ENCODE measurements at regions not wholly inside any gene's neighbourhood (a gene's known extent, or its start where the extent isn't known, plus 50 kb on each side); places are given as distances from the start of the nearest gene placed in this dataset.
A peak's percentile ranks its signal among the peaks of the same experiment; 100 is the strongest.

- DNase-seq (ENCODE audit: low read depth): no peak
- H3K4me3 ChIP-seq (ENCODE audit: low read depth, low read length): no peak overlapping the region
- no peak for TF ChIP-seq CTCF (conservative IDR thresholded peaks at IDR 0.05; ENCODE audit: low read depth, low read length)
Measured at GRCh38 chr7:109963741-109964140, 1127.2 kb upstream of the LRRN3 start.

GRCh38 chr7:109964780-109965179, 1126.1 kb upstream of the LRRN3 start:
- no peak for TF ChIP-seq CTCF (conservative IDR thresholded peaks at IDR 0.05; ENCODE audit: low read depth, low read length)
- no peak for DNase-seq (ENCODE audit: low read depth)
- H3K4me3 ChIP-seq (ENCODE audit: low read depth, low read length): no peak overlapping the region

GRCh38 chr7:109967406-109967805, 1123.5 kb upstream of the LRRN3 start:
- no peak overlapping the region for H3K4me3 ChIP-seq (ENCODE audit: low read depth, low read length)
- no peak for DNase-seq (ENCODE audit: low read depth)
- no peak for TF ChIP-seq CTCF (conservative IDR thresholded peaks at IDR 0.05; ENCODE audit: low read depth, low read length)

- H3K4me3 ChIP-seq (ENCODE audit: low read depth, low read length): no peak overlapping the region
- DNase-seq (ENCODE audit: low read depth): no peak
- TF ChIP-seq CTCF (conservative IDR thresholded peaks at IDR 0.05; ENCODE audit: low read depth, low read length): no peak
Measured at GRCh38 chr7:109983618-109984017, 1107.3 kb upstream of the LRRN3 start.

GRCh38 chr7:109984729-109985128, 1106.2 kb upstream of the LRRN3 start:
- DNase-seq (ENCODE audit: low read depth): no peak
- no peak for TF ChIP-seq CTCF (conservative IDR thresholded peaks at IDR 0.05; ENCODE audit: low read depth, low read length)
- H3K4me3 ChIP-seq (ENCODE audit: low read depth, low read length): no peak overlapping the region

GRCh38 chr7:109986701-109987100, 1104.2 kb upstream of the LRRN3 start:
- peak; percentile 39 for DNase-seq (ENCODE audit: low read depth)
- H3K4me3 ChIP-seq (ENCODE audit: low read depth, low read length): no peak overlapping the region
- TF ChIP-seq CTCF (conservative IDR thresholded peaks at IDR 0.05; ENCODE audit: low read depth, low read length): no peak

- no peak overlapping the region for H3K4me3 ChIP-seq (ENCODE audit: low read depth, low read length)
- DNase-seq (ENCODE audit: low read depth): no peak
- TF ChIP-seq CTCF (conservative IDR thresholded peaks at IDR 0.05; ENCODE audit: low read depth, low read length): no peak
Measured at GRCh38 chr7:109996411-109996810, 1094.5 kb upstream of the LRRN3 start.
